ENCODE measurements at regions not wholly inside any gene's neighbourhood (a gene's known extent, or its start where the extent isn't known, plus 50 kb on each side); places are given as distances from the start of the nearest gene placed in this dataset.

GRCh38 chr11:129324533-129325175 is 51.0 kb upstream of the BARX2 start:
- no peak for DNase-seq

- no peak for DNase-seq
These were observed 51.6 kb upstream of the BARX2 start for GRCh38 chr11:129323896-129324502.

DNA sequence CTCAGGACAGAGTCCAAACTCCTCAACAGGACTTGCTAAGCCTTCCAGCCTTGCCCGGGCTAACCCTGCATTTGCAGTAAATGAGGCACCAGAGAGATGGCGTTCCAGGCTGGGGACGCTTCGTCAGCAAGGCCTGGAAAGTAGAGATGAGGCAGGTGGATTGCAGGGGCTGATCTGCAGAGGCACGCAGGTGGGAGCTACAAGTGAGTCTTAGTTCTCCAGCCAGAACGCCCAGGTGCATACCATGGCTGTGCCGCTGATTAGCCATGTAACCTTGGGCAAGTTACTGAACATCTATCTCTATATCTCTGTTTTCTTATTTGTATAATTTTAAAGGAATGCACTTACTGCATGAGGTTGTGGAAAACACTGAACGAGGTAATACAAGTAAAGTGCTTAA is 52.7 kb upstream of the BARX2 start:
- DNase-seq = no peak

DNA sequence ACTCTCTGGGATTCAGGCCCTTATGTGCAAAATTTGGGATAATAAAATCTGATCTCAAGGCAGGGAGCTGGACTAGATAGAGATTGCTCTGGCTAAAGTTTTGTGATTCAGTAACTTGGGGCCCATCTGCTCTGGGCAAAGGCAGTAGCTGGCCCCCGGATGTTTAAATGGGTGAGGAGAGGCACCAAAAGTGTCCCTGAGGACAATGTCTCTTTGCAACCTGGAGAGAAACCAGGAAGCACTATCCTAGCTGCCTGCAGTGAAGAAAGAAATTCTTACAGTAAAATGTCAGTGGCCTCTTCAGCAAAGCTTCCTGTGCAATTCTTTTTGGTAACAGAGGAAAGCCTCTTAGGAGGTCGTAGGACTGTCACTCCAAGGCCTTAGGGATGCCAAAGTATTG is 54.6 kb upstream of the BARX2 start:
- no peak for DNase-seq

DNA sequence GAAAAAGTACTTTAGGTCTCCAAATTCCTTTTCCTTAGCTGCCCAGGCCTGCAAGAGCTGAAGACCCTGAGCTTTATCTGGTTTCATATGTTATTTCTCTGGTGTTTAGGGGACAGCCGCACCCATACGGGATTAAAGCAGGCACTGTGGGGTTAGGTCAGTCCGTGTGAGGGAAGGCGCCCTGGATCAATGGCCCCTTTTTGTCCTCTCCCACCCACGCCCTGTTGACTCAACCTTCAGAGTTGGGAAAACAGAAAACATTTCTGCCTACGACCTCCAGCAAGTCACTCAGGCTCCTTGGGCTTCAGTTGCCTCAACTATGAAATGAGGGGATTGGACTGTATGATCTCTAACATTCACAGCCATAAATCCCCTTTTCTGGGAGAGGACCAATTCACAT is 55.2 kb upstream of the BARX2 start:
- no peak for DNase-seq

GRCh38 chr11:129319751-129320150 is 55.9 kb upstream of the BARX2 start:
- DNase-seq = no peak

DNA sequence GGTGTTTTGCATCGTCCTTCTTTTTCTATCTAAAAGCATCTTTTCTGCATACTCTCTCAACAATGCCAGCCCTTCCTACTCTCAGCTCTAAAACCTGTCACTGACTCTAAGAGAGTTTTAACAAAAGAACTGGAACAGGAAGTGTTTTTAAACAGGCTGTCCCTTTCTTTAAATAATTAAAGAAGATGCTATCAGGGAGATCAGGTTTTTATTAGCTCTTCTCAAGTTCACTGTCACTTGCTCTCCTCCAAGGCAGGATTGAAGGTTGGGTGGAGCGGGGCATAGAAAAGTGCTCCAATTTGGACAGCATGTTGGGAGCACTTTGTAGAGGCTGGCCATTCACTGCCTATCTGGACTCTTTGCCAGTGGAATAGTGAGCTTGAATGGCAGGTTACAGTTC is 56.4 kb upstream of the BARX2 start:
- no peak for DNase-seq

DNA sequence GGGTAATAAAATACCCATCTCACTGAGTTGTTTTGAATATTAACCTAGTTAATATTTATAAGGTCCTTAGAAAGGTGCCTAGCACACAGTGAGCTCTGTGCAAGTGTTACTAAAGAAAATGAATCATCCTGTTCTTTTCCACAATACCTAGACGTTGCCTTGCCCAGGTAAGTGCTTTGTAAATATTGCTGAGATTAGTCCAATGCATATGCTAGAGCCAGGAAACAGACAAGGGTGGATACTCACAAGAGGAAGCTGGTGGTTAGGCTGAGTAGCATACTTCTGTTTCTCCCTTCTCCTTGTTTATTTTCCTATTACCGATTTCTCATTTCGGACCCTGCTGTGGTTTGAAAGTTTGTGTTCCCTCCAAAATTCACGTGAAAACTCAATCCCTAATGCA is 58.1 kb upstream of the BARX2 start:
- no peak for DNase-seq

DNA sequence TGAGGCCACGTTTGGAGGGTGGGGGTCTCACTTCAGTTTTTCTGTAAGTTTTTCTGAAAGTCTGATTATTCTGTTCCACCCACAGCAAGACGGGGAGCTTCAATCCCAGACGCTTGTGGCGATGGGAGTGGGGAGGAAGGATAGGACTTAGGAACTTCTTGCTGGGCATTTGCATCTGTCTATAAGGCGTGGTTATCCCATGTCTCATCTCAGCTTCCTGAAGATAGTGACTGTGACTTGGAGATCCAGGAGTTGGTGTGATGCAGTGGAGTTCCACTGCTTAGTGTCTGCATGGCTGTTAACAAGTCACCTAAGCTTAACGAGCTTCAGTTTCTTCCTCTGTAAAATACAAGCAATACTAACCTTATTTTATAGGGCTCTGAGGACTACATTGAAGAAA is 58.9 kb upstream of the BARX2 start:
- no peak for DNase-seq

DNA sequence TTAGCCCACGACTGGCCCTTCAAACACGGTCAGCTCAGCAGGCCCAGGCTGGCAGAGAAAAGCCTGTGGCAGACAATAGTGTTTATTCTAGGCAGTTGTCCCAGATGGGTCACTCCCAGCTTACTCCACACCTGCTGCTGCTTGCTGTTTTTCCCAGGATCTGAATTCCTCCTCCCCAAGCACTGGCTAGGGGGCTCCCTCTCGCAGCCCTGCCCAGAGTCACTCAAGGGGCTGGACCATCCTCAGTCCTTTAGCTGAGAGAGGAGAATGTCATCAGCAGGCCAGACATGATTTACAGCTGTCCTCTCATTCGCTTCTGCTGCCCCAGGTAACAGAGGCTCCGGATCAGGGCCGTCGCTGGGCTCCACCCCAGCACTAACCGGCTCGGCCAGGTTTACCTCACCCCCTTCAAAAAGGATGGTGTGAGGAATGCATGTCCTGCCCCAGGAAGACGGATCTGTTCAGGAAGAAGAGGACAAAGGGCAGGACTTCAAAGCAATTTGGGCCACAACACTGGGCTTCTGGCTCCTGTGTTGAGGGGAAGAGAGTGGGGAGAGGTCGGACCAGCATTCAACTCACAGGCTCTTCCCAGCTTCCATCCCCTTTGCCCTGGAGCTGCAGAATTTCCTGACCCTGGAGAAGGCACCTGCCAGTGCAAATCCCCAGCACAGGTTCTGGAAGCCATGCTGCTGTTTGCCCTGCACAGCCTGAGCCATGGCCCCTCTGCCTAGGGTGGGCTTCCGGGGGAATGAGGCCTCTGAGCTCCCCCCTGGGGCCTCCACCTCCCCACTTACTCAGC is 59.7 kb upstream of the BARX2 start:
- no peak for DNase-seq

DNA sequence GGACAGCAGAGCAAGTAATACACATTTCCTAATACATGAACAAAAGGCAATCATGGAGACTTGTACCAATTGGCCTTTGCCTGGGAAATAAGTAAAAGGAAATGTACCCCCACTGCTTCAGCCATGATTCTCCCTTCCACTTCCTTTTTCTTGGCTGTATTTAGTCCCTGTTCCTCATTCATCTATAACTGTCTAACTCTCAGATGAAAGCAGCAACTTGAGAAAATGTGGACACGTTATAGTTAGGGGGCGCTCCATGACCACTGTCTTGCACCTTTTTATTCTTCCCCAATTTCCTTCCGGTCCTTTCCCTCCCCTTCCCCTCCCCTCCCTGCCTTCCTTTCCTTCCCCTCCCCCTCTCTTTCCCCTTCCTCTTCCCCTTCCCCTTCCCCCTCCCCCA is 61.3 kb upstream of the BARX2 start:
- no peak for DNase-seq

DNA sequence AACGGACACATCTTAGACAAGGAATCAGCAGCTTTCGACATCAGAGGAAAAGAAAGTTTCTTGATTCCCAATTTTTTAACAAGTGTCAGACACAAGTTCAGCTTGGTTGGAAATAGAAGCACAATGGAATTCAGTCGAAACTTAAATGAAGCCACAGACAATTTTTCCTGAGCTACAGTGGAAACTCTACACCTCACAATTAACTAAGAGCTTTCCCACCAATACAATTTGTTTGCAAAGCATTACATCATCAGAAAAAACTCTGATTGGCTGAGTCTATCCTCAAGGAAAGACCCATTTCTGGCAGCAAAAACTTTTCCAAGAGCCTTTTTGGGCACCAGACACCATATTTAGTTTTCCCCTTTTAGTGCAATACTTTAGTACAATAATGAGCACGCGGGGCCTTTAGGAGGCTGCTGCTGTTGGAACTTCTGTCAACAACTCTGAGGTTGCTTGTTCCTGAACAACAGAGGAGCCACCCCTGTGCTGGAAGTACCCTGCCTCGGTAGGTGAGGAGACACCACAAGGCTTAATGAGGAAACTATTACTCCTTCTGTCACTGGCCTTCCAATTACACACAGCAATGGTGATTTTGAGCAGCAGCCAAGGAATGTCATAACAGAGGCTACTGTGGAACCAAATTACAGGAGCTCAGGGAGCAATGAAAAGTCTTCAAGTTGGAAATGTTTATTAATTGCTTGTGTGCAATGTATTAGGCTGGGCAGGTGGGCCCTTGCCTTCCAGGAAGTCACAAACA is 61.9 kb upstream of the BARX2 start:
- DNase-seq = no peak

DNA sequence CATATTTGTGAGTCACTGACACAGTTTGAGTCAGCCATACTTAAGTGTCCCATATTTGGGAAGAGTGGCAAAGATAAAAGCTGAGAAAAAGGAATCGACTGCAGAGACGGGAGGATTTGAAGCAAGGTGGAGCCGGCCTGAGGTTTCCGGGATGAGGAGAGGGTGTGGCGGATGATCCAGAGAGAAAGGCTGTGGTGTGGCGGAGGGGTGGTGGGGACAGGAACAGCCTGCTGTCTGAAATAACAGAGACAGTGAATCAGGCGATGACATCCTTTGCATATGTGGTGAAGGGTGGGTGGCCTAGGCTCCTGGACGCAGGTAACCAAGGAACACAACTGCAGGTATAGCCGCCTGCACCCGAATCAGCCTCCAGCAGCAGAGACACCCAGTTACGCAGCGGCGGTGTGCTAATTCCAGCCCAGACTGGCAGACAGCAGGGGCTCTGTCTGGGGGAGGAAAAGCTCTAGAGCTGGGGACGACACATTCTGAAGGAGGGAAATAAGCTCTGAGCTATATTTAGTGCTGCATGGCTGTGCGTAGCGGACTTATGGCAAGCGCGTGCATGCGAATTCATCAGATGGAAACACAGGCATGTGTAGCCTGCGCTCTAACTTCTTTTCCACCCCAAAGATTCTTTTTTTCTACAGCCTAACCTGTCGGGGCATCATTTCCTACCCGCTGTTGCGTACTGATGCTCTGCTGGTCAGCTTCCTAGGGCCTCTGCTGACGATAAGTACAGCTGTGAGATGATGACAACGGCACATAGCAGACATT is 62.7 kb upstream of the BARX2 start:
- DNase-seq = no peak

GRCh38 chr11:129308241-129308865 is 67.3 kb upstream of the BARX2 start:
- no peak for DNase-seq

GRCh38 chr11:129307162-129307561 is 68.5 kb upstream of the BARX2 start:
- DNase-seq = no peak

GRCh38 chr11:129302386-129303101 is 73.1 kb upstream of the BARX2 start:
- no peak for DNase-seq

DNA sequence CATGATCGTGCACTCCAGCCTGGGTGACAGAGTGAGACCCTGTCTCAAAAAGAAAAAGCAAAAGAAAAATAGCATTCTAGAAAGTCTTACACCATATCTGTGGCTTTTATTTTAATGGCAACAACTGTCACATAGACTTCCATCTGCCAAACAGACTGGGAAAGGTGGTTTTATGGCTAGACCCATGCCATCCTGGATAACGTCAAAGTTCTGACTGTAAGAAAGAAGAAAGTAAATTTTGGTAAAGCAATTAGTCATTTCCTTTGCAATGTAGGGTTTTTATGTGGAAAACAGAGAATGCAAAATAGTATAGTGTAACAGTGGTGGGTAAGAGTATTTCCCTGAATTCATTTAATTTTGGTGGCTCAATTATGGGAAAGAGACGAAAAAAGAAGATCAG is 75.5 kb upstream of the BARX2 start:
- DNase-seq = no peak

DNA sequence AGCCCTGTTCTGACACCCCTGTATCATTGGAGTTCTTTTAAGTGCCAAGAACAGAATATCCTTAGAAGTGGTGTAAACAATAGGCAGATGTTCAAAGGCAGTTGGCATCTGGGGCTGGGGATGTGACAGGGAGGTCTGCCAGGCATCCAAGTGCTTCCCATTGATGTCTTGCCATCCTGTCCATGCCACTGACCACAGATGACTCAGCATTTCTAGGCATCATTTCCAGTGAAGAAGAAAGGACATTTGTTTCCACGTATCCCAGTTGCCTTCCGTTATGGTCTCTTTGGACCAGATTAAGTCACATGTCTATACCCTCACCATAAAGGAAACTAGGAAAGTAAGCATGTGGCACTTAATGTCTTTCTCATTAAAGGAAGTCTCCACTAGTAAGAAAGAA is 76.7 kb upstream of the BARX2 start:
- DNase-seq = no peak

DNA sequence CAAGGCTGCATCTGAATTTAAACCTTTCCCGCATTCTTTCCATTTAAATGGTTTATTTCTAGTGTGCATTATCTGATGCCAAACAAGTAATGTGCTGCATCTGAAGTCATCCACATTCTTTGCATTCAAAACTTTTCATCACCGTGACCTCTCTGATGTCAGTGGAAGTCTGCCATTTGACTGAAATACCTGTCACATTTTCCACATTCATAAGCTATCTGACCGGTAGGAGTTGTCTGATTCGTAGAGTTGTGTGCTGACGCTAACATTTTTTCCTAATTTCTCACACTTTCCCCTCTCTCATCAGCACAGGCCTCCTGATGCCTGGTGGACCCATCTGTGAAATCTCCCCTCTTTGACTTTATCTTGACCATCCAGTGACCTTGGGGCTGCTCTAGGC is 79.9 kb upstream of the BARX2 start:
- no peak for DNase-seq

DNA sequence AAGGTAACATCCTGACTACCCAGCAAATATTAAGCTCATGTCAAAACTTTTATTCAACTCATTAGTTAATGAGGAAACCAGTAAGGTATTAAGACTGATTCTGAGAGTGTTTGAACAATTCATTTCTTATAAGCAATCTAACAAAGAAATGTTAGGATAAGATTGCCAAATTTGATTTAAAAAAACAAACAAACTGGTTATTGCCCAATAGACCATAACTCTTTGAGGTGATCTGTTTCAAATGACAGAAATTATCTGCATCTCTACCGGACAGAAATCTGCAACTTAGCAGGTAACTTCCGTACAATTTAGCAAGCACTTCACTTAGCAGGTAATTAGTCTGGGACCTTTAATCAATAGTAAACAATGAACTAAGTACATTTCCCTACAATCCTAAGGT is 82.9 kb upstream of the BARX2 start:
- no peak for DNase-seq

DNA sequence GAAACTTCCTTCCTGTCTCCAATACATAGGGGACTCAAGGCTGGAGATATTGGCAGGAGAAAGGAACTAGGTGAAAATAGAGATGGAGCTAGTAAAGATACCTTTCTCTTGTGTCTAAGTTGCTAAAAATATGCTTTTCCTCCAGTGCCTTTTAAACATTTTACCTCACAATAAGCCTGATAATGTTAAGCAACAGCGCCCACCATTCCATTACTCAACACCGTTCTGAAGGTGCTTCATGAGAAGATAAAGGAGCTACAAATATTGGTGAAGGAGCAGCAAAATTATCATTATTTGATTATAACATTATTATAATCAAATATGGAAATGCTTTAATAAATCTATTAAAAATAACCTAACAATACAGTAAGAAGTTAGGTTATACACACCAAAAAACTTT is 83.6 kb upstream of the BARX2 start:
- DNase-seq = no peak

DNA sequence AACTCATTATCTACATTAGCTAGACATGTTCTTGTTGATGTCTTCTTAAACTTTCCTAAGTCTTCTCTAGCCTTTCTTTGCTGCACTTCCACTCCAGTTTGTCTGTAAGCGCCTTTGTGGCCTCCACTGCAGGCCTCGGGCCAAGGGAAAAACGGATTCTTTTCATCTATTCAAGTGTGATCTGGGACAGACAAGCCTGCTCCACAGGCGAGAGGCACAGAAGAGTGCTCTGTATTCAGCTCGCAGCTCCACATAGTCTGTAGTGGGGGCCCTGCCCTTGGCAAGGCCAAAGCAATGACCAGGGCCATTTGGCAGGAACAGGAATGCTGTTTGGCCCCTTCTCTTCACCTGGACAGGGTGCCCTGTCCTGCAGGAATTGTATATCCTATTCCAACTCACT is 84.1 kb upstream of the BARX2 start:
- DNase-seq = no peak
